GM10847 (cell line): ENCODE measurements at regions not wholly inside any gene's neighbourhood (a gene's known extent, or its start where the extent isn't known, plus 50 kb on each side); places are given as distances from the start of the nearest gene placed in this dataset.

Source experiments
- POLR2A ChIP-seq: IDR thresholded peaks from 2 replicates; pipeline ENCODE4 v1.6.1; 2011; ENCODE audit not compliant: insufficient read length; ENCODE audit errors: extremely low read depth

- no peak for TF ChIP-seq POLR2A
Observed at GRCh38 chr22:25281675-25282345, 62.4 kb downstream of the CRYBB2 start.

- no peak for TF ChIP-seq POLR2A
Observed at GRCh38 chr22:25282346-25282670, 62.9 kb downstream of the CRYBB2 start.

- no peak for TF ChIP-seq POLR2A
Observed at GRCh38 chr22:25282671-25283561, 63.5 kb downstream of the CRYBB2 start.

- TF ChIP-seq POLR2A = no peak
Observed at GRCh38 chr22:25318081-25318823, 98.8 kb downstream of the CRYBB2 start.

GRCh38 chr22:25327018-25327755 is 107.7 kb downstream of the CRYBB2 start:
- TF ChIP-seq POLR2A = no peak

- no peak for TF ChIP-seq POLR2A
Observed at GRCh38 chr22:25331050-25331449, 111.6 kb downstream of the CRYBB2 start.

- no peak for TF ChIP-seq POLR2A
Observed at GRCh38 chr22:25332386-25332785, 112.9 kb downstream of the CRYBB2 start.

GRCh38 chr22:25334162-25334490 is 114.7 kb downstream of the CRYBB2 start:
- no peak for TF ChIP-seq POLR2A

- TF ChIP-seq POLR2A = no peak
Observed at GRCh38 chr22:25346859-25347751, 127.7 kb downstream of the CRYBB2 start.

- no peak for TF ChIP-seq POLR2A
Observed at GRCh38 chr22:25347752-25348102, 128.3 kb downstream of the CRYBB2 start.

- TF ChIP-seq POLR2A = no peak
Observed at GRCh38 chr22:25348391-25348790, 129.0 kb downstream of the CRYBB2 start.

GRCh38 chr22:25350551-25350971 is 131.1 kb downstream of the CRYBB2 start:
- no peak for TF ChIP-seq POLR2A

- no peak for TF ChIP-seq POLR2A
Observed at GRCh38 chr22:25351631-25352293, 132.3 kb downstream of the CRYBB2 start.

GRCh38 chr22:25352294-25352680 is 132.8 kb downstream of the CRYBB2 start:
- no peak for TF ChIP-seq POLR2A
